NCI-H748 (cell line): ENCODE measurements at regions not wholly inside any gene's neighbourhood (a gene's known extent, or its start where the extent isn't known, plus 50 kb on each side); places are given as distances from the start of the nearest gene placed in this dataset.

Experiments
- DNase-seq: peaks from one replicate; lab custom pipeline; 2025; ENCODE audit not compliant: unreplicated experiment; lab: John Stamatoyannopoulos, UW

DNA sequence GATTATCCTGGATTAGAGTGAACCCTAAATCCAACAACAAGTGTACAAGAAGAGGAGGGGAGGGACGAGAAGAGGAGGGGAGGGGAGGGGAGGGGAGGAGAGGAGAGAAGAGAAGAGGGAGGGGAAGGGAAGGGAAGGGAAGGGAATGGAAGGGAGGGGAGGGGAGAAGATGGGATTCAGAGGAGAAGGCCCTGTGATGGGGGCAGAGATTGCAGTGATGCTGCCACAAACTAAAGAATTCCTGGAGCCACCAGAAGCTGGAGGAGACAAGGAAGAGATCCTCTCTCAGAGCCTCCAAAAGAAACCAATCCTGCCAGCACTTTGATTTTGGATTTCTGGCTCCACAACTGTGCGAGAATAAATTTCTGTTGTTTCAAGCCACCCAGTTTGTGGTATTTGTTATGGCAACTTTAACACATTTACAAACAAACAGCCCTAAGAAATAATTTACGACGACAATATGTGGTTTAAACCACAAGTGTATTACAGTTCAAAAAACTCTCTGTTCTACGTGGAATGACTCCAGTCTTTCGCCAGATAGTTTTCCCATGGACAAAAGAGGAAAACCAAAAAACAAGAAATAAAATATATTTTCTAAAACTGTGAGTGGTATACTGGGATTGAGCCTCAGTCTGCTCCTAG is 235.4 kb downstream of the HDGFL1 start:
- DNase-seq, result no peak

DNA sequence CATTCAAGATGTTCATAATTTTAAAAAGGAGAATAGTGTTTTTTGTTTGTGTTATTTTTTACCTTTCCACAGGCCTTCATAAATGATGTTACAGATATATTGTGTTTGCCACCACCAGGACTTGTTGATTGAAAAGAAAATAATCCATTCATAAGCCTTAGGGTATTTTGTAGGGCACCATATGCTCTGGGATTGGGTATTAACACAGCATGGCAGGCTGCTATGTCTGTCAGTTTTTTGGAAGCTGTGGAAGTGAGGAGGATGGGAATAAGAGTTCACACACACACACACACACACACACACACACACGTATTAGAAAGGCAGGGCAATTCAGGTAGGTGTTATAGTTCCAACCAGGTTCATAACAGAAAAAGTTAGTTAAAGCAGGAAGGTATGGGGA is 237.9 kb downstream of the HDGFL1 start:
- no peak for DNase-seq

DNA sequence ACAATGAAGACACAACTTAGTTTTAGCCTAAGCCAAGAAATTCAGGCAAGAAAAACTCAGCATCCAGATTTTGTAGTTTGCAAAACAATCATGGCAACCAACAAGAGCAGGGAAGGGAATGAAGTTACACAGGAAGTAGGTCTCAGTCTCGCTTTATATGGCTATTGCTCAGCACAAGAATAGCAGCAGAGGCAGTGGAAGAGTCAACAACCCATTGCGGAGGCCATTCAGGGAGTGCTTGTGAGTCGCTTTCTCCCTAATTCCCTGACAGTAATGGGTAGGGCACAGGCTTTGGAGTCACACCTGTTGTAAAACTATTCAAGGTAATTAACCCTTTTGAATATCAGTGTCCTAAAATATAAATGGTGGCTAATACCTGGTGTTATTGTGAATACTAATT is 238.5 kb downstream of the HDGFL1 start:
- DNase-seq, result peak; percentile 45

DNA sequence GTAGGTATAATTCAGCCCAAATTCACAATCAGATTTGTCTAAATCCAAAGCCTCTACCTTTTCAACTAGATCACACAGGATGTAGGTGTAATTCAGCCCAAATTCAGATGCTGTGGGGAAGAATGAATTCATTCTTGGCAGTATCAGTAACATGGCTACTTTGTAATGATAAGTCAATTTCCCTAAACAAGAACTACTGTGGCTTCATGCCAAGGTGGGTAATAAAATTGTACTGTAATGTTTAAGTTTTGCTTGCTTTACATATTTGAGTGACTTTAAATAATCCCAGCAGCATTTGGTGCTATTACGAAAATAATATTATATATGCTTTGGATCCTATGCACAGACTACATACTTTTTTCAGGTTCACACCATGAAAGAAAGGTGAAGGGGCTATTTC is 239.1 kb downstream of the HDGFL1 start:
- no peak for DNase-seq

DNA sequence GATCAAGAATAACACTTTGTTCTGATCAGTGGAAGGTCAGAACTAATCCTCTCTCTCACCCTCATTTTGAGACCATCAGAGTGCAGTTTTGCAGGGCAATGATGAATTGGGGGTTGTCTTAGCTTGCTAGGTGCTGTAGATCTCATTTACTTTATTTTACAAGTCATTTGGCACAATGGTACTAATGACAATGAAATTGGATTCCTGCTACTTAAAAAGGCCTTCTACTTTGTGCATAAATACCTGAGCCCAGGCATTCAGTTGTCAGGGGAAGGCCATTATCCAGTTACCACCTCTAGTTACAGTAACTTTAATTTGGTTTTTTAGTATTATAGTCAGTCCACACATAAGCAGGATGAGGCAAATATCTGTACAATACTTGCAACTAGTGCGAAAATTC is 240.0 kb downstream of the HDGFL1 start:
- no peak for DNase-seq

DNA sequence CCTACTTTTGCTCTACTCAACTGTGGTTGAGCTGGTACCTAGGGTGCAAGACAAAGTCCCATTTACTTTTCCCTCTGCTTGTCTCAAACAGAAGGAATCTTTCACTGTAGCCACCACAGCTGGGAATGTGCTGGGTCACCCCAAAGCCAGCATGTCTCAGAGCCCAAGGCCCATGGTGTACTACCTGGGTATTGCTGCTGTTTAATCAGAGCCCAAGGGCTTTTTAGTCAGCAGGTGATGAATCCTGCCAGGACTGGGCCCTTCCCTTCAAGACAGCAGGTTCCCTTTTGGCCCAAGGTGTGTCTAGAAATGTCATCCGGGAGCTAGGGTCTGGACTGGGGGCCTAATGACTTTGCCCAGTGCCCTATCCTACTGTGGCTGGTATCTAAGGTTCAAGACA is 249.8 kb downstream of the HDGFL1 start:
- no peak for DNase-seq

DNA sequence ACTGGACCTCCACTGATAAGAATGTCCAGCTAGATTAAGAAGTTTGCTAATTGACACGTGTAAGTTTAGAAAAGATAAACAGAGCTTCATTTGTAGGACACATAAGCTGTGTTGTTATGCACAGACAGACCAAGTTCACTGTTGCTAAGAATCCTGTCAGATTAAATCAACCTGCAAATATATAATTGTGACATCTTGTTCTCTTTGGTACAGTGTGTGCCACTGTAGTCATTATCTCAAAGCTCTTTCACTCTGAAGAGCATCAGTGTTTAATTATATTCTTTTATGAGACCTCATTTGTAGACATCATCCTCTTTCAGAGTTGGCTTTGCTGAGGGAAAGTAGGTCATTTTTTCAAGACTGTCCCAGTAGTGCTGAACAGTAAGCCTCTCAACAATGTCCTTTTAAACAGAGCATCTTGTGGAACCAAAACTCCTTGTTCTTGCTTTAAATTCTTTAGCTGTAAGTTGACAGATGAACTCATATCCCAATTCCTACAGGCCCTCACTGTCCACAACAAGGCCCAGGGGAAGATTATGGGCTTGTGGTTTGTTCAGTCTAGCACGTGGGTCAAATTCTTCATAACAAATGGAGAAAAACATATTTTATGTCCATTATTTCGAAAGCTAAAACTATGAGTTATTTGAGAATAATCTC is 252.4 kb downstream of the HDGFL1 start:
- DNase-seq, result no peak

DNA sequence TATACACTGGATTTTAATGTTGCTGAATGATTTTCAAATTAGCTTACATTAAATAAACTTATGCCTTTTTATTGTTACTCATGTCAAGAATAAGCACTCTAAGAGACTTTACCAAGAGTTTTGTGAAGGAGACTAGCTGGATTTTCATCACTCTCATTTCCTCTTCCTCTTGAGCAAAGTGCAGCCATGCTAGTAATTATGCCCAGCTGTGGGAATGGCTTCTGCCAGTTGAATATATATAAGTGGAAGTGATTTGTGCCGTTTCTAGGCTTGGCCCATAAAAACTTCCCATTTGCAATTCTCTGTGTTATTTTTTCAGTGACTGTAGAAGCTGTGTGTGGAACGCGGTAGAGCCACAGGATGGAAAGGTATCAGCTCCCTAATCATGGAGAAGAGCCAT is 255.8 kb downstream of the HDGFL1 start:
- peak; percentile 32 for DNase-seq

DNA sequence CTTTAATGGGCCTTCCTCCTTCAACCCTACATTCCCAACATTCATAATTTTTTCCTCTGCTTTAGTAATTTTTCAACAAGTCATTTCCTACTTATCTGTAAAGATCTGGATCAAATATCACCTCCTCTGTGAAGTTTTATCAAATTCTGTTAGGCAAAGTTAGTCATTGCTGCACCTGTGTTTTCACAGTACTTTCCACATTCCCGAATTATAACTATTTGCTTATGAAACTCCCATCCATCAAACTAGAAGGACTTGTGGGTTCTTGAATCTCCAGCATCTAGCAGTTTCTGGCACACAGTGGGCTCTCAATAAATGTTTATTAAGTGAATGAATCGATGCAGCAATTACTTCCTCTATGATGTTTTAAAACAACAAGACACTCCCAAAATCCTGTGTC is 257.6 kb downstream of the HDGFL1 start:
- no peak for DNase-seq

DNA sequence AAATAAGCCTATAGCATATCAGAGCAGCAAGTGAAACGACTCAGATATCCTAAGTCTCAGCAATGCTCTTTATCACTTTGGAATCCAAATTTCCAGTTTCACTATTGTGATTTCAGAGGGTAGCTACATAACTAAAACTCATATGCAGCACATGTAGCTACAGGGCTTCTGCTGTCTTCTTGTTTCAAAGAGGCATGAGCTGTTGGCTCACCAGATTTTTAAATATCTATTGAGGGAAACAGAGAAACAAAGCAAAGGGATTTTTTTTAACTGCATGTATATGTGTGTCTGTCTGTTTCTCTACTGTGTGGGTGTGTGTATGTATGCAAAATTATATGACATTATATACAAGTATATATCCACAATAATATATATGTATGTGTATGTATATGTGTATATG is 258.4 kb downstream of the HDGFL1 start:
- DNase-seq, result no peak

DNA sequence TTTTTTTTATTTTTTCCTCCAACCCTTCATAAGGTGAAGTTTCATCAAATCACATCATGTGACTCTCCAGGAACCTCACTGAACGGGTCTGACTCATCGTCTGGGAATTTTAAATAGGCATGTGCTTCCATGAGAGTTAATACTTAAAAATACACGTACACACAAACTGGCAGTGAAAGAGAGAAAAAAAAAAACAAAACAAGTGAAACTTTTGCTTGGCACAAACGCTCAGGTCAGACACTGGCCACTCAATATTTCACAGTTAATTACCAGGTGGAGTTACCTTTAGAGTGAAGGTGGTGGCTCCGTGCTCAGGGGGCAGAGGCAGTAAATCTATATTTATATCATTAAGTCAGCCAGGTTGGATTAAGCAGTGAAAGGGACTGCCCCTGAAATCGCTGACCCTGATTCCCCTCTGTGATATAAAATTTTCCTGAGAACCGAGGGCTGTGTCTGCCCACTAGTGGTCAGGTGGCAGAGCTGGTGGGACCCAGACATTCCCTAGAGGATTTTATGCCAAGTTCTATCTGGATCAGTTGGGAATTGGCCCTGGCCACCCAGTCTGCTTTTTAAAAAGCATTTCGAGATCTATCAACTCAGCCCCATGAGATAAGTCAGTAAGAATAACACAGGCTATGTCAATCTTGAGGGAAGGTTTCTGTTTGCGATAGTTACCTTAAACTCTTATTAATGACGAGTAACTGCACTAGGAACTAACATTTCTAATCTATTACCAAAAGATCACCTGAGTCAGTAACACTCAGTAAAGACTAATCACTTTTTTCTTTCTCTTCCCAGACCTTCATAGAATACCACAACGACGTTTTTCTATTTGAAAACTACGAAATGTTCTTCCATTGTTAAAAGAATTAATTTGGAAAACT is 259.1 kb downstream of the HDGFL1 start:
- peak; percentile 89 for DNase-seq

DNA sequence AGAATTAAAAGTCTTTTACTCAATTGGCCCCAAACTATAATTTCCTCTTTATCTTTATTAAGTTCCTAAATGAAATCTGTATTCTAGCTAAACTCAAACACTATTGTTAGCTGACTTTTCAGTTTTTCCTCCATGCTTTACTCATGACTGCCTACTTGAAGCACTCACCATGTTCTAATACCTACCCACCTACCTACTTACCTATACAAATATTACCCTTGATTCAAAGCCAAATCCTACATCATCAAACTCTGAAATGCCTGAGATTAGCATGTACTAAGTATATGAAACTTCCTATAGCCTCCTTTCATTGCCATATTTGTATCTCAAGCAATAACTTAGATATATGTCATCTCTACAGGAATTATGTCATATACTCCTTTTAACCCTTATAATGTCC is 259.7 kb downstream of the HDGFL1 start:
- peak; percentile 24 for DNase-seq

DNA sequence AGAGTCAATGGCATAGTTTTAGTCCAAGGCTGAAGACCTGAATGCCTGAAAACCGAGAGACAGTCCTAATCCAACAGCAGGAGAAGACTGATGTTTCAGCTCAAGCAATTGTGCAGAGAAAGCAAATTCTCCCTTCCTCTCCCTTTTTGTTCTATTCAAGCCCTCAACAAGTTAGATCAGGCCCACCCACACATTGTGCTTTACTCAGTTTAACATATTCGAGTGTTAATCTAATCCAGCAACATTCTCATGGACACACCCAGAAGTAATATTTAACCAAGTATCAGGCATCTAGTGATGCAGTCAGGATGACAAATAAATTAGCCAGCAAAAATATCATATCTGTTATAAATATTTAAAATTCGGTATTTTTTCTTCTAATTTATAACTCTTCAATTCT is 261.1 kb downstream of the HDGFL1 start:
- no peak for DNase-seq

DNA sequence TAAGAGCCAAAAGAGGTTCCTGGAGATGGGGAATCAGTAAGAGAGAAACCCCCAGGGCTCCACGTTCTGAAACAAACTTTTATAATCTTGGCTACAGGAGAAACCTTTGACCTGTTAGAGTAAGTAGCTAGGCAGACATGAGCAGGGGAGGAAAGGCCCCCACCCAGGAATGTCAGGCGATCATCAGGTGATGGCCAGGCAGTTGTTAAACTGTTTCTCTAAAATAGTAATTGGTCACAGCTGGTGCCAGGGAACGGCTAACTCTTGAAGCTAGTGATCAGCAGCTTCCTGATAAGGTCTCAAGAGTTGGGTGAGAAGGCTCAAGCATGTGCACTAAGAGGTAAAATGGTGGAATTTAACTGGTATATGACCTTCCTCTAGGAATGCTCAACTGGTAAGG is 263.8 kb downstream of the HDGFL1 start:
- DNase-seq, result no peak

DNA sequence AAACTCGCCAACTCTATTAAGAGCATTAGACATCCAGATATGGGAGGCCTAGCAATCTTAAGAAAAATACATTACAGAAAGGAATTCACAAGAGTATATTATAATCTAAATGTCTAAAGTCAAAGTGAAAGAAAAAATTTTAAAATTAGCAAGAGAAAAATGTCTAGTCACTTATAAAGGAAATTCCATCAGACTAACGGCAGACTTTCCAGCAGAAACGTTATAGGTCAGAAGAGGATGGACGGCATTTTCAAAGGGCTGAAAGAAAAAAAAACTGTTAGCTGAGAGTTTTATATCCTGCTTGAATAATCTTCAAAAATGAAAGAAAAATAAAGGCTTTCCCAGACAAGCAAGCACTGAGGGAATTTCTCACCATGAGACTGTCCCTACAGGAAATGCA is 269.0 kb downstream of the HDGFL1 start:
- DNase-seq, result peak; percentile 34

DNA sequence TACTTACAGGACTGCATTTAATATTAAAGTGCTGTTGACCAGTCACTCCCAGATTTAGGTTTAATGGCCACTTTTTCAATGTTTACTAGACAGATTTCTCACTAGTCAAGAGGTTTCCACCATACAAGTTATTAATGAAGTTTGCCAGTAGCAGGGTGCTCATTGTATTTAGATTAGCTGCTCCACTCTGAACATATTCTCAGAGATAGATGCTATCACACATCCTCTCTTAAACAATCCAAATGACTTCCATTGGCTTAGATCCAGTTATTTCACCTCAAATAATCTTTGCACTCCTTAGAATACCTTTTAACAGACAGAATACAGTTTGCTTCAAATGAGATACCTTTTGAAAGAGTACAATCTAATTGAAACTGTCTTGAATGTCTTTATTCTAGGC is 276.1 kb downstream of the HDGFL1 start:
- no peak for DNase-seq

DNA sequence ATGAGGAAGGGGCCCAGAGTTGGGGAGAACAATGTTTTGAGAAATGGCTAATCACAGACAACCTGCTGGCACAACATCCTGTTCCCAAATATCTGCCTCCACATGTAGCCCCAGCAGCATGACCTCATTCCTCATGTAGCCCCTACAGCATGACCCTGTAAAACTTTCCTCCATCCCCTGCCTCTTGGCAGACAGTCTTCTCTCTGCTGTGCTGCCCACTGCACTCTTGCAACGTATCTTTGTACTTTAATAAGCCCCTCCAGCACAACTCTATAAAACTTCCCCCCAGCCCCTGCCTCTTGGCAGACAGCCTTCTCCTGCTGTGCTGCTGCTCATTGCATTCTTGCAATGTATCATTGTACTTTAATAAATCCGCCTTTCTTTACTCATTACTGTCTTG is 278.8 kb downstream of the HDGFL1 start:
- no peak for DNase-seq

DNA sequence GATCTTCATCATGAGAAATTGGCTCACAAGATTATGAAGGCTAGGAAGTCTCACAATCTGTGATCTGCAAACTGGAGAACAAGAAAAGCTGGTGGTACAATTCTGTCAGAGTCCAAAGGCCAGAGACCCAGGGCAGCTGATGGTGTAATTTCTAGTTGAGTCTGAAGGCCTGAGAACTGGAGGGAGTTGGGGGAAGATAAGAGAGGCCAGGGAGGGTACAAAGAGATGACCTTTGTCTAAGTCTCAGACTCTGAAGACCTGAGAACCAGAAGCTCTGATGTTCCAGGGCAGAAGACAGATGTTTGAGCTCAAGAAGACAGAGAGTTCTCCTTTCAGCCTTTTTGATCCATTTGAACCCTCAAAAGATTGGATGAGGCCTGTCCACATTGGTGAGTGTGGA is 280.6 kb downstream of the HDGFL1 start:
- no peak for DNase-seq

DNA sequence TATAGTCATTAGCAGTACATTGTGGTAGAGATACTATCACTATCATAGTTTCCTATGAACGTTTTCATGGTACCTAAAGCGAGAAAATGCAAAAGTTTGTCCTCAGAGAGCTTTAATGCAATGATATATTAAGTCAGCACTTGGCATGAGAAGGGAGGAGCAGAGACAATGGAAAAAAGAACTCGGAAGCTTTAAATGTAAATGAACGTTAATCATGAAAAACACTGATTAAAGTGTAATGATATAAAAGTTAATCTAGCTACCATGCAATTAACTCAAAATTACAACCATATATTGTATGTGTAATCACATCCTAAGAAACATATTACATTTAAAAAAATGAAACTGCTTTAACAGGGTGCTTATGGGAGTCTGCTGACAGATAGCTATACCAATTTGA is 282.7 kb downstream of the HDGFL1 start:
- DNase-seq, result no peak

DNA sequence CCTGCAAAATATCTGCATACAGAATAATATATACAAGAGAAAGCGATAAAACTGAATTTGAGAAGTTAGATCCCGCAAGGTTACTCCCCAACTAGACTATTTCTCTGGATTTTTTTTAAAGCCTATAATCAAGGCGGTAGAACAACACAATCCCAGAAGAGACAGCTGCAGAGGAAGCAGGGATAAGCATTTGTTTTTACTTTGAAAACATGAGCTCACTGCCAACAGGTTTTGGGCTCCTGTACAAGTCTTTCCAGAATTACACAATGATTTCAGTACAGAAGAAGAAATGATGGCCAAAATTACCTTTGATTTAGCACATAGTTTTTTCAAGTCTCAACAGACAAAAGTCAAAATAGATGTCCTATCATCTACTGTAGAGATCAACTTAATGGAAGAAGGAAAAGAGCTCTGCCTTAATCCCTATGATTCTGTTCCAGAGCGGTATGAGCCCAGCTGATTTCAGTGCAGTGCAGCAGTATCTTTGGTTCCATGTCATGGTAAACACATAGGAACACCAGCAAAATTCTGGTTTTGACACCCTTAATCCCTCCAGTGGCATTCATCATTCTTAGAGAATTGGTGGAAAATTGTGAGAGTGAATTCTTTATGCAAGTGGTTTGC is 304.3 kb downstream of the HDGFL1 start:
- peak; percentile 35 for DNase-seq

DNA sequence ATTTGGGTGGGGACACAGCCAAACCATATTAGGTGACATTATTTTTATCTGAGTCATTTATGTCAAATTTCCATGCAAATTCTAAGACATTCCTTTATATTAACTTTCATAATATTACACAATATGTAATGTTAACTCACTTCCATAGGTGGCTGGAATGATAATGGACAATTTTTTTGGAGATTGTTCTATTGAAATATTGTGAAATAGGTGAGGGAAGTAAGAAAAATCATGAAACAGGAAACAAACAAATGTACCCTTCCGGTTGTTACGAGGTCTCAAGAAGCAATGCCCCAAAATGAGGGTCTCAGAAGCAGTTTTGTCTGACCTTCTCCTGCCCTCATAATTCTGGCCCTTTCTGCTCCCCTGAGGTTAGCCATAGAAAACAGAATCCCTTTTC is 306.5 kb downstream of the HDGFL1 start:
- DNase-seq, result no peak

DNA sequence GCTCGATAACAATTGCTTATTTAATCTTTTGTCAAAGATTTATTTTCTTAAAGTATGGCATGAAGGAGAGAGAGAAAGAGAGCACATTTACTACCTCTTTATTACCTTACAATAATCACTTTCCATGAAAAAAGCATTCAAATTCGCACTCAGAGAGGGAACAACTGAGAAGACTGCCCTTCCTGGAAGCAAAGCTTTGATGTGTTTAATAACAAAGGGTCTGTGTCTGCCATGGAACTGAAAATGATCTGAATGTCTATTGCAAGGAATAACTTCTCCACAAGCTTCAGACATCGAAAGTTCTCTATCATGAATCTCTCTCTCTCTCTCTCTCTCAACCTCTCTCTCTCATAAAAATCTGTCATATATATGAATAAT is 308.9 kb downstream of the HDGFL1 start:
- DNase-seq, result no peak
